ENCODE measurements at regions not wholly inside any gene's neighbourhood (a gene's known extent, or its start where the extent isn't known, plus 50 kb on each side); places are given as distances from the start of the nearest gene placed in this dataset.

GRCh38 chr17:13230350-13231264 lies 212.8 kb upstream of the ELAC2 start:
- Histone ChIP-seq H3K9me3 (ENCODE audit: control insufficient read depth, low read length) (no peaks in the 10 kb centered on the region), H3K36me3 (ENCODE audit: control insufficient read depth, insufficient read depth, low read length) (no peaks in the 10 kb centered on the region), H3K9ac (ENCODE audit: extremely low read depth, low read length, poor library complexity, severe bottlenecking) (no peak overlapping the region), H3K27me3 (ENCODE audit: control insufficient read depth, insufficient read depth, low read length, poor library complexity, severe bottlenecking) (no peaks in the 10 kb centered on the region), H3K4me1 (ENCODE audit: control insufficient read depth, insufficient read depth, low read length) (no peaks in the 10 kb centered on the region), H3K27ac (ENCODE audit: low read depth, low read length) (no peak overlapping the region), H3K4me3 (ENCODE audit: low read length) (no peak overlapping the region)
- H3K27me3 Mint-ChIP-seq (ENCODE audit: insufficient read depth), result no peaks in the 10 kb centered on the region
- no peak overlapping the region for H3K4me3 Mint-ChIP-seq
- no peaks in the 10 kb centered on the region for H3K4me1 Mint-ChIP-seq
- TF ChIP-seq CTCF (conservative IDR thresholded peaks at IDR 0.05), result no peak
- no peak for DNase-seq
- 90% methylated on average over 3 to 10 of the region's 11 CpGs for WGBS, 2 experiments (ENCODE audit: insufficient coverage in 1 of 2, insufficient read length in 1 of 2)
- H3K36me3 Mint-ChIP-seq (ENCODE audit: low read depth), result no peaks in the 10 kb centered on the region
- no peak overlapping the region for H3K27ac Mint-ChIP-seq
- no peaks in the 10 kb centered on the region for H3K9me3 Mint-ChIP-seq

- WGBS, 2 experiments (ENCODE audit: insufficient coverage in 1 of 2, insufficient read length in 1 of 2), result 90% methylated on average over 1 to 2 of the region's 2 CpGs
- H3K27ac Mint-ChIP-seq, result no peak overlapping the region
Measured at GRCh38 chr17:13228225-13228624, 210.4 kb upstream of the ELAC2 start.

GRCh38 chr17:13222975-13223374 lies 205.1 kb upstream of the ELAC2 start:
- H3K27ac Mint-ChIP-seq, result no peak overlapping the region
- Histone ChIP-seq H3K4me3 (ENCODE audit: low read length) (no peak overlapping the region), H3K27me3 (ENCODE audit: control insufficient read depth, insufficient read depth, low read length, poor library complexity, severe bottlenecking) (no peaks in the 10 kb centered on the region), H3K27ac (ENCODE audit: low read depth, low read length) (no peak overlapping the region), H3K9me3 (ENCODE audit: control insufficient read depth, low read length) (no peaks in the 10 kb centered on the region), H3K9ac (ENCODE audit: extremely low read depth, low read length, poor library complexity, severe bottlenecking) (no peak overlapping the region), H3K4me1 (ENCODE audit: control insufficient read depth, insufficient read depth, low read length) (no peaks in the 10 kb centered on the region), H3K36me3 (ENCODE audit: control insufficient read depth, insufficient read depth, low read length) (no peaks in the 10 kb centered on the region)
- H3K27me3 Mint-ChIP-seq (ENCODE audit: insufficient read depth), result no peaks in the 10 kb centered on the region
- 89 to 100% methylated on average over 1 to 4 of the region's 4 CpGs for WGBS, 2 experiments (ENCODE audit: insufficient coverage in 1 of 2, insufficient read length in 1 of 2)
- TF ChIP-seq CTCF (conservative IDR thresholded peaks at IDR 0.05), result no peak
- no peak for DNase-seq
- no peaks in the 10 kb centered on the region for H3K9me3 Mint-ChIP-seq
- no peak overlapping the region for H3K4me3 Mint-ChIP-seq
- H3K4me1 Mint-ChIP-seq, result no peaks in the 10 kb centered on the region
- no peaks in the 10 kb centered on the region for H3K36me3 Mint-ChIP-seq (ENCODE audit: low read depth)

More at GRCh38 chr17:13228225-13228624, 210.4 kb upstream of the ELAC2 start:
- H3K36me3 Mint-ChIP-seq (ENCODE audit: low read depth), result no peaks in the 10 kb centered on the region
- H3K27me3 Mint-ChIP-seq (ENCODE audit: insufficient read depth), result no peaks in the 10 kb centered on the region
- no peaks in the 10 kb centered on the region for H3K4me1 Mint-ChIP-seq
- Histone ChIP-seq H3K4me3 (ENCODE audit: low read length) (no peak overlapping the region), H3K36me3 (ENCODE audit: control insufficient read depth, insufficient read depth, low read length) (no peaks in the 10 kb centered on the region), H3K27me3 (ENCODE audit: control insufficient read depth, insufficient read depth, low read length, poor library complexity, severe bottlenecking) (no peaks in the 10 kb centered on the region), H3K27ac (ENCODE audit: low read depth, low read length) (no peak overlapping the region), H3K9me3 (ENCODE audit: control insufficient read depth, low read length) (no peaks in the 10 kb centered on the region), H3K9ac (ENCODE audit: extremely low read depth, low read length, poor library complexity, severe bottlenecking) (no peak overlapping the region), H3K4me1 (ENCODE audit: control insufficient read depth, insufficient read depth, low read length) (no peaks in the 10 kb centered on the region)
- DNase-seq, result no peak
- TF ChIP-seq CTCF (conservative IDR thresholded peaks at IDR 0.05), result no peak
- no peak overlapping the region for H3K4me3 Mint-ChIP-seq
- H3K9me3 Mint-ChIP-seq, result no peaks in the 10 kb centered on the region
